OCI-LY3 (cell line): ENCODE measurements at regions not wholly inside any gene's neighbourhood (a gene's known extent, or its start where the extent isn't known, plus 50 kb on each side); places are given as distances from the start of the nearest gene placed in this dataset.

Experiments
- CTCF ChIP-seq: fragments of 200-600, 300-600 bp; sonication (generic); IDR thresholded peaks from 2 replicates; pipeline ENCODE4 v1.5.1; 2014; ENCODE audit warnings: antibody characterized with exemption, low read length, low read depth
- EZH2phosphoT487 ChIP-seq: fragments of 200-600 bp; shearing (Covaris generic); IDR thresholded peaks from 2 replicates; pipeline ENCODE4 v1.6.1; 2018; ENCODE audit warnings: antibody characterized with exemption, mixed run types, low read depth

- no peak for TF ChIP-seq CTCF
- no peak for TF ChIP-seq EZH2phosphoT487
These were observed 433.6 kb downstream of the PIK3R1 start for GRCh38 chr5:68648944-68649857.
